GM12878 (cell line): ENCODE measurements at regions not wholly inside any gene's neighbourhood (a gene's known extent, or its start where the extent isn't known, plus 50 kb on each side); places are given as distances from the start of the nearest gene placed in this dataset.

Source experiments
- ATAC-seq: fragments of 200-7000 bp; cut with Tn5 transposase; 3 replicates; pipeline ENCODE4 v1.9.1; 2020; ENCODE audit warnings: mild to moderate bottlenecking, moderate library complexity
- BruUV-seq: library from RNA; stranded (reverse); fragments of 400-500 nt; replicated peaks from 2 replicates; lab custom pipeline; 2021; lab: Mats Ljungman, UMichigan
- CTCF ChIA-PET: fragments of 300-600 bp; sonication (Branson Sonifier 250); formaldehyde crosslinking; extraction: SDS; loops from one replicate; lab custom pipeline; 2021; ENCODE audit warnings: inconsistent platforms; lab: Yijun Ruan, JAX
- POLR2A ChIA-PET: fragments of 350-600 bp; formaldehyde crosslinking; extraction: SDS; loops from one replicate; lab custom pipeline; 2021; ENCODE audit warnings: inconsistent platforms; lab: Charles Lee
- RAD21 ChIA-PET: fragments of 300-600 bp; sonication (Branson Sonifier 250); formaldehyde crosslinking; loops from one replicate; lab custom pipeline; 2023; ENCODE audit warnings: antibody characterized with exemption; ENCODE audit not compliant: unreplicated experiment; lab: Charles Lee
- SMC1A ChIA-PET: fragments of 300-600 bp; sonication (Branson Sonifier 250); formaldehyde crosslinking; loops from one replicate; lab custom pipeline; 2023; ENCODE audit not compliant: unreplicated experiment, uncharacterized antibody; lab: Charles Lee
- DNase-seq: peaks from one replicate; pipeline ENCODE4 v3.0.0-alpha.2; 2011; ENCODE audit warnings: low read depth, low spot score
- FAIRE-seq: peaks from 3 replicates; lab custom pipeline; 2011; peaks lifted over from hg19 to GRCh38; lab: Jason Lieb, UNC
- H2AFZ ChIP-seq: 2 replicates; pipeline ENCODE4 v1.6.0; 2011; ENCODE audit warnings: low read depth, low read length, control low read depth; ENCODE audit not compliant: control insufficient read depth
- H3K27ac ChIP-seq: 2 replicates; pipeline ENCODE4 v1.5.1; 2011; ENCODE audit warnings: control low read depth; ENCODE audit not compliant: control insufficient read depth, insufficient read depth
- H3K27me3 ChIP-seq, 2 experiments: replicated peaks in 1 of 2; 2 replicates each; pipeline versions ENCODE4 v1.6.0 to v1.6.1; 2011; ENCODE audit warnings: low read length in 1 of 2; ENCODE audit not compliant: control insufficient read depth in 2 of 2, insufficient read depth in 2 of 2
- H3K36me3 ChIP-seq, 2 experiments: 2 replicates each; pipeline ENCODE4 v1.5.1; 2011; ENCODE audit warnings: low read length in 1 of 2; ENCODE audit not compliant: control insufficient read depth in 2 of 2, insufficient read depth in 2 of 2
- H3K4me1 ChIP-seq: 2 replicates; pipeline ENCODE4 v1.6.1; 2011; ENCODE audit warnings: mild to moderate bottlenecking, low read length, moderate library complexity, mixed read lengths; ENCODE audit not compliant: control insufficient read depth, insufficient read depth
- H3K4me2 ChIP-seq: 2 replicates; pipeline ENCODE4 v1.6.0; 2011; ENCODE audit warnings: control low read depth; ENCODE audit not compliant: control insufficient read depth, insufficient read depth
- H3K4me3 ChIP-seq: fragments of 200-600 bp; sonication (generic); 2 replicates; pipeline ENCODE4 v1.5.1; 2016
- H3K79me2 ChIP-seq: 2 replicates; pipeline ENCODE4 v1.6.0; 2011; ENCODE audit warnings: low read length; ENCODE audit not compliant: control insufficient read depth, insufficient read depth
- H3K9ac ChIP-seq: 2 replicates; pipeline ENCODE4 v1.8.0; 2011; ENCODE audit warnings: low read length, control low read depth, mixed read lengths; ENCODE audit not compliant: control insufficient read depth, insufficient read depth
- H3K9me3 ChIP-seq: replicated peaks from 3 replicates; pipeline ENCODE4 v1.5.1; 2011; ENCODE audit warnings: mild to moderate bottlenecking, low read length; ENCODE audit not compliant: control insufficient read depth, insufficient read depth
- H4K20me1 ChIP-seq: 2 replicates; pipeline ENCODE4 v1.6.0; 2011; ENCODE audit not compliant: control insufficient read depth, insufficient read depth
- CEBPB ChIP-seq, 2 experiments: fragments of 150-350 bp in 1 of 2; IDR thresholded peaks; 2 replicates each; pipeline ENCODE4 v1.6.1; 2012 to 2014; ENCODE audit warnings: low read depth in 2 of 2, low read length in 2 of 2, borderline replicate concordance in 1 of 2, inconsistent platforms in 1 of 2
- E2F4 ChIP-seq: IDR thresholded peaks from 2 replicates; pipeline ENCODE4 v1.6.1; 2012; ENCODE audit warnings: low read depth, low read length, improper control_type of control experiment
- GABPA ChIP-seq: IDR thresholded peaks from 2 replicates; pipeline ENCODE4 v1.6.1; 2014; ENCODE audit warnings: antibody characterized with exemption, low read depth, mild to moderate bottlenecking, inconsistent platforms
- HDGF ChIP-seq: fragments of 450-650 bp; IDR thresholded peaks from 2 replicates; pipeline ENCODE4 v1.6.1; 2016; ENCODE audit warnings: antibody characterized with exemption
- IRF4 ChIP-seq: IDR thresholded peaks from 2 replicates; pipeline ENCODE4 v1.6.1; 2011; ENCODE audit warnings: low read depth, low read length
- JUND ChIP-seq: IDR thresholded peaks from 2 replicates; pipeline ENCODE4 v1.6.1; 2012; ENCODE audit warnings: low read depth, mild to moderate bottlenecking, low read length, improper control_type of control experiment, moderate library complexity
- KLF5 ChIP-seq: fragments of 450-650 bp; IDR thresholded peaks from 2 replicates; pipeline ENCODE4 v1.6.1; 2014; ENCODE audit warnings: mild to moderate bottlenecking; ENCODE audit not compliant: partially characterized antibody
- LARP7 ChIP-seq: fragments of 450-650 bp; IDR thresholded peaks from 2 replicates; pipeline ENCODE4 v1.6.1; 2017; ENCODE audit warnings: mild to moderate bottlenecking
- MEF2B ChIP-seq: fragments of 450-650 bp; IDR thresholded peaks from 2 replicates; pipeline ENCODE4 v1.6.1; 2018; ENCODE audit warnings: mild to moderate bottlenecking, moderate library complexity; ENCODE audit not compliant: partially characterized antibody, poor library complexity, severe bottlenecking
- NBN ChIP-seq: fragments of 450-650 bp; IDR thresholded peaks from 2 replicates; pipeline ENCODE4 v1.6.1; 2016
- NFIC ChIP-seq: IDR thresholded peaks from 2 replicates; pipeline ENCODE4 v1.6.1; 2012; ENCODE audit warnings: low read depth, mild to moderate bottlenecking, inconsistent platforms, low read length, moderate library complexity
- SKIL ChIP-seq: fragments of 450-650 bp; IDR thresholded peaks from 2 replicates; pipeline ENCODE4 v1.6.1; 2017; ENCODE audit warnings: mild to moderate bottlenecking, low read depth, inconsistent platforms; ENCODE audit not compliant: poor library complexity, severe bottlenecking
- YBX1 ChIP-seq: fragments of 450-650 bp; IDR thresholded peaks from 2 replicates; pipeline ENCODE4 v1.6.1; 2016; ENCODE audit warnings: antibody characterized with exemption
- ZBED1 ChIP-seq: IDR thresholded peaks from 2 replicates; pipeline ENCODE4 v1.6.1; 2016; ENCODE audit warnings: borderline replicate concordance
- ZNF24 ChIP-seq: fragments of 450-650 bp; IDR thresholded peaks from 2 replicates; pipeline ENCODE4 v1.6.1; 2017; ENCODE audit warnings: antibody characterized with exemption, mild to moderate bottlenecking
- WGBS: methylation state at CpG from one replicate; pipeline ENCODE4 v1.1.6; 2016; ENCODE audit warnings: low lambda C conversion rate; ENCODE audit not compliant: insufficient replicate concordance, insufficient coverage; ENCODE audit errors: missing lambda C conversion rate; 5-methylcytosine and 5-hydroxymethylcytosine counted together
- in situ Hi-C: fragments of 300-500 bp; cut with MboI; formaldehyde crosslinking; loops from 9 replicates; pipeline ENCODE4 v1.14.3; 2018; ENCODE audit warnings: mixed read lengths
- intact Hi-C: fragments of 100-400 bp; cut with micrococcal nuclease; formaldehyde crosslinking; loops from one replicate; pipeline ENCODE4 v1.14.2; 2022; ENCODE audit not compliant: unreplicated experiment

- TF ChIP-seq HDGF (no peak), ZNF24 (no peak), GABPA (no peak), KLF5 (no peak), NBN (no peak), JUND (no peak), SKIL (no peak), MEF2B (no peak), CEBPB (IDR thresholded peaks at IDR 0.05; ENCODE audit: borderline replicate concordance in 1 of 2, low read depth in 2 of 2, low read length in 2 of 2) (no peak), LARP7 (no peak), ZBED1 (no peak), YBX1 (no peak), IRF4 (no peak), NFIC (no peak), E2F4 (no peak)
- in situ Hi-C loops: no loop called here
- Histone ChIP-seq H2AFZ (no peak overlapping the region), H3K27me3 (no peaks in the 10 kb centered on the region), H3K4me1 (no peaks in the 10 kb centered on the region), H3K4me3 (no peak overlapping the region), H3K4me2 (no peak overlapping the region), H3K9ac (no peak overlapping the region), H3K36me3 (no peaks in the 10 kb centered on the region), H3K79me2 (no peaks in the 10 kb centered on the region), H3K27ac (no peak overlapping the region), H4K20me1 (no peaks in the 10 kb centered on the region), H3K9me3 (no peaks in the 10 kb centered on the region)
- intact Hi-C loops: no loop called here
- ChIA-PET POLR2A (no interaction called here), SMC1A (interaction anchor here (1.6 kb wide), 1 partner anchor 90 kb away, joined by 5 read pairs; no protein-coding TSS in a partner anchor), CTCF (no interaction called here), RAD21 (no interaction called here)
- FAIRE-seq: no peak
- 11% methylated on average over 6 of the region's 6 CpGs for WGBS
- no peak for ATAC-seq
- DNase-seq: no peak
- no TSS peak for BruUV-seq
Observed at GRCh38 chr18:68431111-68431921, 283.6 kb downstream of the TMX3 start.
